SK-N-SH (cell line): ENCODE measurements at regions not wholly inside any gene's neighbourhood (a gene's known extent, or its start where the extent isn't known, plus 50 kb on each side); places are given as distances from the start of the nearest gene placed in this dataset.

Experiments used
- CTCF ChIA-PET: fragments of 300-600, 350-600 bp; formaldehyde crosslinking; extraction: SDS; loops from one replicate; lab custom pipeline; 2021; lab: Yijun Ruan, JAX
- POLR2A ChIA-PET: fragments of 350-600 bp; sonication (Branson Sonifier 250); formaldehyde crosslinking; extraction: SDS; loops from one replicate; lab custom pipeline; 2020; ENCODE audit warnings: antibody characterized with exemption, inconsistent platforms; lab: Yijun Ruan, JAX
- DNase-seq: peaks from one replicate; pipeline ENCODE4 v3.0.0; 2012
- H2AFZ ChIP-seq: fragments of 200-600 bp; sonication (generic); 2 replicates; pipeline ENCODE4 v1.8.1; 2016; ENCODE audit warnings: antibody characterized with exemption, mild to moderate bottlenecking, low read depth
- H3F3A ChIP-seq: fragments of 200-600 bp; sonication (generic); replicated peaks from 2 replicates; pipeline ENCODE3; 2016; ENCODE audit warnings: antibody characterized with exemption, mild to moderate bottlenecking; ENCODE audit not compliant: insufficient read depth
- H3K27ac ChIP-seq, 2 experiments: fragments of 200-500 bp in 1 of 2; fragments of 200-600 bp in 1 of 2; sonication (Bioruptor generic) in 1 of 2; sonication (generic), shearing (Covaris generic) in 1 of 2; 2 replicates each; pipeline versions ENCODE4 v1.5.1 to v1.6.1; 2014 to 2016; ENCODE audit warnings: low read depth in 2 of 2, inconsistent platforms in 1 of 2, low read length in 1 of 2, mild to moderate bottlenecking in 1 of 2, mixed read lengths in 1 of 2
- H3K27me3 ChIP-seq: fragments of 200-600 bp; sonication (generic), shearing (Covaris generic); 2 replicates; pipeline ENCODE4 v1.6.1; 2016; ENCODE audit warnings: mixed run types; ENCODE audit not compliant: insufficient read depth
- H3K36me3 ChIP-seq, 2 experiments: fragments of 200-500 bp in 1 of 2; fragments of 200-600 bp in 1 of 2; sonication (Bioruptor generic) in 1 of 2; sonication (generic) in 1 of 2; replicated peaks in 1 of 2; 2 replicates each; pipeline versions ENCODE3 to v1.5.1; 2014 to 2016; ENCODE audit warnings: low read length in 1 of 2, mild to moderate bottlenecking in 1 of 2; ENCODE audit not compliant: insufficient read depth in 2 of 2, control insufficient read depth in 1 of 2
- H3K4me1 ChIP-seq, 2 experiments: fragments of 200-500 bp in 1 of 2; fragments of 200-600 bp in 1 of 2; sonication (Bioruptor generic) in 1 of 2; sonication (generic), shearing (Covaris generic) in 1 of 2; 2 replicates each; pipeline versions ENCODE4 v1.5.1 to v1.6.1; 2014 to 2016; ENCODE audit warnings: low read depth in 1 of 2, low read length in 1 of 2, mixed run types in 1 of 2; ENCODE audit not compliant: insufficient read depth in 2 of 2, control insufficient read depth in 1 of 2
- H3K4me2 ChIP-seq: fragments of 200-600 bp; sonication (generic), shearing (Covaris generic); 2 replicates; pipeline ENCODE4 v1.6.1; 2017; ENCODE audit warnings: mixed run types
- H3K4me3 ChIP-seq, 2 experiments: fragments of 200-500 bp in 1 of 2; fragments of 200-600 bp in 1 of 2; sonication (Bioruptor generic) in 1 of 2; sonication (generic), shearing (Covaris generic) in 1 of 2; 2 replicates each; pipeline versions ENCODE4 v1.5.1 to v1.8.1; 2014 to 2016; ENCODE audit warnings: low read depth in 2 of 2, inconsistent platforms in 1 of 2, low read length in 1 of 2, mild to moderate bottlenecking in 1 of 2, mixed read lengths in 1 of 2, moderate library complexity in 1 of 2
- H3K79me2 ChIP-seq: fragments of 200-600 bp; sonication (generic); 2 replicates; pipeline ENCODE4 v1.8.1; 2017; ENCODE audit warnings: mild to moderate bottlenecking; ENCODE audit not compliant: insufficient read depth
- H3K9ac ChIP-seq: fragments of 200-600 bp; sonication (generic); 2 replicates; pipeline ENCODE4 v1.6.1; 2017; ENCODE audit warnings: mixed run types
- H3K9me2 ChIP-seq: fragments of 200-600 bp; sonication (generic); 2 replicates; pipeline ENCODE4 v1.6.1; 2017; ENCODE audit warnings: mixed run types
- H3K9me3 ChIP-seq: fragments of 200-600 bp; sonication (generic); 2 replicates; pipeline ENCODE4 v1.6.1; 2017; ENCODE audit warnings: mixed run types, mild to moderate bottlenecking, moderate library complexity
- H4K20me1 ChIP-seq: fragments of 200-600 bp; sonication (generic); 2 replicates; pipeline ENCODE4 v1.6.1; 2017; ENCODE audit warnings: mild to moderate bottlenecking, mixed run types; ENCODE audit not compliant: insufficient read depth
- CHD2 ChIP-seq: fragments of 150-350 bp; IDR thresholded peaks from 2 replicates; pipeline ENCODE4 v1.6.1; 2018; ENCODE audit warnings: low read length; ENCODE audit not compliant: partially characterized antibody
- EZH2phosphoT487 ChIP-seq: fragments of 200-600 bp; sonication (generic); IDR thresholded peaks from 2 replicates; pipeline ENCODE4 v1.6.1; 2017; ENCODE audit warnings: low read depth, mixed run types, mild to moderate bottlenecking, antibody characterized with exemption, moderate library complexity, borderline replicate concordance
- FOXJ3 ChIP-seq: sonication (generic); formaldehyde crosslinking; IDR thresholded peaks from 2 replicates; pipeline ENCODE4 v1.5.1; 2020; ENCODE audit warnings: mild to moderate bottlenecking, missing genetic modification reagents
- FOXM1 ChIP-seq: IDR thresholded peaks from 2 replicates; pipeline ENCODE4 v1.4.0; 2012; ENCODE audit warnings: low read depth, mild to moderate bottlenecking
- GABPA ChIP-seq: IDR thresholded peaks from 2 replicates; pipeline ENCODE4 v1.4.0; 2012; ENCODE audit warnings: low read depth, mild to moderate bottlenecking
- GATA2 ChIP-seq: sonication (generic); formaldehyde crosslinking; IDR thresholded peaks from 2 replicates; pipeline ENCODE4 v1.5.0; 2020; ENCODE audit warnings: mild to moderate bottlenecking, missing genetic modification reagents
- IRF3 ChIP-seq: fragments of 150-350 bp; IDR thresholded peaks from 2 replicates; pipeline ENCODE4 v1.6.1; 2016; ENCODE audit warnings: mild to moderate bottlenecking, low read depth, low read length
- JUND ChIP-seq: IDR thresholded peaks from 2 replicates; pipeline ENCODE4 v1.4.0; 2012
- MEF2A ChIP-seq: IDR thresholded peaks from 2 replicates; pipeline ENCODE4 v1.4.0; 2012; ENCODE audit warnings: low read depth, borderline replicate concordance
- MXI1 ChIP-seq: IDR thresholded peaks from 2 replicates; pipeline ENCODE4 v1.6.1; 2012; ENCODE audit warnings: mild to moderate bottlenecking, low read depth, low read length, improper control_type of control experiment
- POLR2AphosphoS5 ChIP-seq: IDR thresholded peaks from 2 replicates; pipeline ENCODE4 v1.6.1; 2012; ENCODE audit warnings: low read depth, low read length
- RXRA ChIP-seq: IDR thresholded peaks from 2 replicates; pipeline ENCODE4 v1.4.0; 2012; ENCODE audit warnings: low read depth, mild to moderate bottlenecking, borderline replicate concordance
- SIN3A ChIP-seq: IDR thresholded peaks from 2 replicates; pipeline ENCODE4 v1.6.1; 2012; ENCODE audit warnings: low read depth, mild to moderate bottlenecking, low read length, moderate library complexity, borderline replicate concordance
- TAF1 ChIP-seq: IDR thresholded peaks from 2 replicates; pipeline ENCODE4 v1.6.1; 2012; ENCODE audit warnings: low read depth, mild to moderate bottlenecking, low read length, moderate library complexity, borderline replicate concordance
- TCF12 ChIP-seq: IDR thresholded peaks from 2 replicates; pipeline ENCODE4 v1.4.0; 2012
- USF1 ChIP-seq: IDR thresholded peaks from 2 replicates; pipeline ENCODE4 v1.4.0; 2012; ENCODE audit warnings: low read depth, borderline replicate concordance
- USF2 ChIP-seq: fragments of 150-350 bp; IDR thresholded peaks from 2 replicates; pipeline ENCODE4 v1.6.1; 2017; ENCODE audit warnings: antibody characterized with exemption, low read length, low read depth, borderline replicate concordance
- WGBS: methylation state at CpG from one replicate; pipeline ENCODE4 v1.1.6; 2017; ENCODE audit warnings: low lambda C conversion rate; 5-methylcytosine and 5-hydroxymethylcytosine counted together
- TF ChIP-seq, protein P1 (sequence below): IDR thresholded peaks from 2 replicates; pipeline ENCODE4 v1.4.0; 2012; ENCODE audit warnings: low read depth, borderline replicate concordance

- Histone ChIP-seq H2AFZ (no peak overlapping the region), H3K27me3 (no peaks in the 10 kb centered on the region), H4K20me1 (no peaks in the 10 kb centered on the region), H3K9me3 (no peaks in the 10 kb centered on the region), H3K36me3 (no peaks in the 10 kb centered on the region), H3K9me2 (no peaks in the 10 kb centered on the region), H3K4me3 (no peak overlapping the region), H3K9ac (no peak overlapping the region), H3K4me1 (peaks cover 0 to 15% of the 10 kb centered on the region in 2 experiments; a peak in 1 of 4 replicates), H3K27ac (no peak overlapping the region), H3K79me2 (no peaks in the 10 kb centered on the region), H3F3A (no peaks in the 10 kb centered on the region), H3K4me2 (no peak overlapping the region)
- CTCF ChIA-PET = no interaction called here
- WGBS = 63% methylated on average over 4 of the region's 4 CpGs
- POLR2A ChIA-PET = no interaction called here
- no peak for DNase-seq
- TF ChIP-seq POLR2AphosphoS5 (no peak), EZH2phosphoT487 (no peak), MXI1 (no peak), TAF1 (no peak), TCF12 (no peak), SIN3A (no peak), FOXM1 (no peak), USF1 (no peak), USF2 (no peak), RXRA (no peak), FOXJ3 (no peak)
- TF ChIP-seq, protein P1, sequence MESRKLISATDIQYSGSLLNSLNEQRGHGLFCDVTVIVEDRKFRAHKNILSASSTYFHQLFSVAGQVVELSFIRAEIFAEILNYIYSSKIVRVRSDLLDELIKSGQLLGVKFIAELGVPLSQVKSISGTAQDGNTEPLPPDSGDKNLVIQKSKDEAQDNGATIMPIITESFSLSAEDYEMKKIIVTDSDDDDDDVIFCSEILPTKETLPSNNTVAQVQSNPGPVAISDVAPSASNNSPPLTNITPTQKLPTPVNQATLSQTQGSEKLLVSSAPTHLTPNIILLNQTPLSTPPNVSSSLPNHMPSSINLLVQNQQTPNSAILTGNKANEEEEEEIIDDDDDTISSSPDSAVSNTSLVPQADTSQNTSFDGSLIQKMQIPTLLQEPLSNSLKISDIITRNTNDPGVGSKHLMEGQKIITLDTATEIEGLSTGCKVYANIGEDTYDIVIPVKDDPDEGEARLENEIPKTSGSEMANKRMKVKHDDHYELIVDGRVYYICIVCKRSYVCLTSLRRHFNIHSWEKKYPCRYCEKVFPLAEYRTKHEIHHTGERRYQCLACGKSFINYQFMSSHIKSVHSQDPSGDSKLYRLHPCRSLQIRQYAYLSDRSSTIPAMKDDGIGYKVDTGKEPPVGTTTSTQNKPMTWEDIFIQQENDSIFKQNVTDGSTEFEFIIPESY = no peak
Measured at GRCh38 chr20:47988676-47989075, 203.4 kb upstream of the SULF2 start.

DNA sequence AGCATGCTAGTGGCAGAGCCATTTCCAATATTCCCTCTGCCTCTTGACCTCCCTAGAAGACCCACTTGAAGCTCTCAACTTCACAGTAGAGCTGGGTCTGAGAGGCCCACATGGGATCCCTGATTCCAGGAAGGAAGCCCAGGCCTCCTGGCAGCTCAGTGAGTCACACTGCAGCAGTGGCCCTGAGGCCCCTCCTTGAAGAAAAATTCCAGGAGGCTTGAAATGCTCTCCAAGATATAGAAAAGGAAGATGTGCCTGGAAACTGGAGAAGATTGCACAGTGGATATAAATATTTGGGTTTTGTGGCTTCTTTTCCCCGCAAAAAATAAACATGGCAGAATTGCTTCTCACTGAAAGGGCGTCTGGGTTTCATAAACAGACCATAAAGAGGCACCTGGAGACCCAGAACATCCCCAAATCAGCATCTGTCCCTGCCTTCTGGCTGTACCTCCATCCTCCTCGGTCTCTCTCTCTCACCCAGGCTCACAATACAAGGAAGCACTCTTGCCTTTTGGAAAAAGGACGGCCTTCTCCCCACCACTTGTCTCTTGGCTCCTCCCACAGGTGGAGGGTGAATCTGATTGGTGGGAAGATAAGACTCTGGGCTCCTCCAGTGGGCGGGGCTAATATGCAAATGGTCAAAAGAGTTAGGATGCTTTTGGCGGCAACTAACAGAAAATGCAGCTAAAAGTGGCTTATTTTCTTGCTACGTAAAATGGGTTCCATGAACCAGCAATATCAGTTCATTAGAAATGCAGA lies 200.0 kb upstream of the SULF2 start:
- no peak overlapping the region for H2AFZ ChIP-seq
- DNase-seq = no peak
- CTCF ChIA-PET = no interaction called here
- H3K4me2 ChIP-seq = no peak overlapping the region
- H3K9me2 ChIP-seq = no peaks in the 10 kb centered on the region
- 72% methylated on average over 7 of the region's 7 CpGs for WGBS
- no peak overlapping the region for H3K9ac ChIP-seq
- no peak for TF ChIP-seq MEF2A
- TF ChIP-seq CHD2 = no peak
- TF ChIP-seq SIN3A = no peak
- TF ChIP-seq GATA2 = no peak
- TF ChIP-seq IRF3 = no peak
- no peak for TF ChIP-seq JUND
- TF ChIP-seq GABPA = no peak
- TF ChIP-seq, all 33 proteins: peak for 0
- peaks cover 0 to 13% of the 10 kb centered on the region in 2 experiments; a peak in 1 of 4 replicates for H3K4me1 ChIP-seq
- H3F3A ChIP-seq = no peaks in the 10 kb centered on the region
- H3K27me3 ChIP-seq = no peaks in the 10 kb centered on the region
- no peak overlapping the region for H3K27ac ChIP-seq
- no peaks in the 10 kb centered on the region for H3K9me3 ChIP-seq
- H3K36me3 ChIP-seq = no peaks in the 10 kb centered on the region
- no peaks in the 10 kb centered on the region for H3K79me2 ChIP-seq
- POLR2A ChIA-PET = no interaction called here
- no peaks in the 10 kb centered on the region for H4K20me1 ChIP-seq
- no peak overlapping the region for H3K4me3 ChIP-seq
